ENCODE measurements at regions not wholly inside any gene's neighbourhood (a gene's known extent, or its start where the extent isn't known, plus 50 kb on each side); places are given as distances from the start of the nearest gene placed in this dataset.

DNA sequence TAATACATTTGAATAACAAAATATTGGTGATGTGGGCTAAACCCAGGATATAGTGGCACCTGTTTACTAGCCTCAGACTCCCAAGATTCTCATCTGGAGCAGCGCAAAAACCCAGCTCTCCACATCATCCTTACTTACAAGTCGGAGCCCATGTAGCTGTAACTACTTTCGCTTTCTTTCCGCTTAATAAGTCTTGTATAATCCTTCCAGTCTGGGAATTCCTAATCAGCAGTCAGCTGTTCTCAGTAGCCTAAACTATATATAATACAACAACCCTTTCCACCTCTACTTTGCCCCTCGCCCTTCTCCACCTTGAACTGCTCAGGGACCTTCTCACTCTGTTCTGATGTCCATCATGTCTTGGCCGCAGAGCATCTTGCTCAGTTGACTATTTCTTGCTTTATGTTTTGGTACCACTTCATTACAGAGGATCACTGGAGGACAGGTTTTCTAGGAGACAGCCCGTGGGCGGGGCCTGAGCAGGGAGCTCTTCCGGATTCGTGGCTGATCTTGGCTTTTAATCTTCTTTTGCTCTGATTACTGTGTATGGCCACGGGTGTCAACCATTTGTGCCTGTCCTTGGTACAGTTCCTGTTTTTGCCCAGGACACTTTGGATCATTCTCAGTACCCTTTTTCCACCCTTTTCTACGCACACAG lies 119.9 kb upstream of the SERTAD2 start:
- TF ChIP-seq EP300 (IDR thresholded peaks at IDR 0.05) = no peak
- TF ChIP-seq, protein P1, sequence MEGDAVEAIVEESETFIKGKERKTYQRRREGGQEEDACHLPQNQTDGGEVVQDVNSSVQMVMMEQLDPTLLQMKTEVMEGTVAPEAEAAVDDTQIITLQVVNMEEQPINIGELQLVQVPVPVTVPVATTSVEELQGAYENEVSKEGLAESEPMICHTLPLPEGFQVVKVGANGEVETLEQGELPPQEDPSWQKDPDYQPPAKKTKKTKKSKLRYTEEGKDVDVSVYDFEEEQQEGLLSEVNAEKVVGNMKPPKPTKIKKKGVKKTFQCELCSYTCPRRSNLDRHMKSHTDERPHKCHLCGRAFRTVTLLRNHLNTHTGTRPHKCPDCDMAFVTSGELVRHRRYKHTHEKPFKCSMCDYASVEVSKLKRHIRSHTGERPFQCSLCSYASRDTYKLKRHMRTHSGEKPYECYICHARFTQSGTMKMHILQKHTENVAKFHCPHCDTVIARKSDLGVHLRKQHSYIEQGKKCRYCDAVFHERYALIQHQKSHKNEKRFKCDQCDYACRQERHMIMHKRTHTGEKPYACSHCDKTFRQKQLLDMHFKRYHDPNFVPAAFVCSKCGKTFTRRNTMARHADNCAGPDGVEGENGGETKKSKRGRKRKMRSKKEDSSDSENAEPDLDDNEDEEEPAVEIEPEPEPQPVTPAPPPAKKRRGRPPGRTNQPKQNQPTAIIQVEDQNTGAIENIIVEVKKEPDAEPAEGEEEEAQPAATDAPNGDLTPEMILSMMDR (IDR thresholded peaks at IDR 0.05) = no peak
